HG03159 (cell line): ENCODE measurements at regions not wholly inside any gene's neighbourhood (a gene's known extent, or its start where the extent isn't known, plus 50 kb on each side); places are given as distances from the start of the nearest gene placed in this dataset.
"Not testable (repeated sequence)": the region's sequence is repeated elsewhere in the genome, so short reads cannot be mapped to it uniquely, and the experiment has no call there.

Experiments used
- ATAC-seq: cut with Tn5 transposase; IDR thresholded peaks from one replicate; pipeline ENCODE4 v1.9.1; 2021; ENCODE audit warnings: mild to moderate bottlenecking, moderate library complexity; ENCODE audit not compliant: unreplicated experiment

GRCh38 chr13:82467626-82468025, 1414.6 kb downstream of the SLITRK1 start:
- no peak for ATAC-seq

DNA sequence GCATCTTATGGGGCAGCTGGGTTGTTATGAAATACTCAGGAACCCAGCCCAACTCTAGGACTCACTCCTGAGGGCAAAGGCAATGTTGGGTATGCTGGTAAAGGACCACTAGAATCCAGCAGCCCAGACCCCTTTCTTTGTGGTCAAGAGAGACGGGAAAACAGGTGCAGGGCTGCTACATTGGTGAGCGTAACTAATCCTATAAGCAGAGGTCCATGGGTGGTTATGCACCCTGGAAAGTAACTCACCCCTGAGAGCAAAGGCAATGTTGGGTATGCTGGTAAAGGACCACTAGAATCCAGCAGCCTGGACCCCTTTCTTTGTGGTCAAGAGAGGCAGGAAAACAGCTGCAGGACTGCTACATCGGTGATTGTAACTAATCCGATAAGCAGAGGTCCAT, 1422.7 kb downstream of the SLITRK1 start:
- ATAC-seq = not testable (repeated sequence)

GRCh38 chr13:82458169-82458568, 1424.1 kb downstream of the SLITRK1 start:
- no peak for ATAC-seq

GRCh38 chr13:82457548-82457947, 1424.7 kb downstream of the SLITRK1 start:
- not testable (repeated sequence) for ATAC-seq

GRCh38 chr13:82447416-82448077, 1434.7 kb downstream of the SLITRK1 start:
- ATAC-seq = no peak

- ATAC-seq = no peak
Observed at GRCh38 chr13:82439159-82439904, 1442.9 kb downstream of the SLITRK1 start.

GRCh38 chr13:82438320-82438719, 1444.0 kb downstream of the SLITRK1 start:
- no peak for ATAC-seq

DNA sequence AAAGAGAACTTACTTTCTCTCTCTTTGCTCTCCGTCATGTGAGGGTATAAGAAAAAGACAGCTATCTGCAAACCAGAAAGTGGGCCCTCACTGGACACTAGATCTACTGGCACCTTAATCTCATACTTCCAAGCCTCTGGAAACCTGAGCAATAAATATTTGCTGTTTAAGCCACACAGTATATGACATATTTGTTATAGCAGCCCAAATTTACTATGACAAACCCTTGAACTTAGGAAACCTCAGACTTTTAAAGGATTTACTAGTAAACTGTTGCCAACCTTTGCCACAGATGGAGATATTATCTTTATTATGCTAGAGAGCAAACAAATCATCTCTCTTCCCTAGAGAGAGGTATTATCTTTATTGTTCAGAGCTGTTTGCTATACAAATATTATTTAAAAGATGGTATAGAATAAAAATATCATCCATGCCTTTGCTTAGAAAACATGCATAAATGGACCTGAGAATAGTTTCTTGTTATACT, 1446.1 kb downstream of the SLITRK1 start:
- ATAC-seq = no peak

DNA sequence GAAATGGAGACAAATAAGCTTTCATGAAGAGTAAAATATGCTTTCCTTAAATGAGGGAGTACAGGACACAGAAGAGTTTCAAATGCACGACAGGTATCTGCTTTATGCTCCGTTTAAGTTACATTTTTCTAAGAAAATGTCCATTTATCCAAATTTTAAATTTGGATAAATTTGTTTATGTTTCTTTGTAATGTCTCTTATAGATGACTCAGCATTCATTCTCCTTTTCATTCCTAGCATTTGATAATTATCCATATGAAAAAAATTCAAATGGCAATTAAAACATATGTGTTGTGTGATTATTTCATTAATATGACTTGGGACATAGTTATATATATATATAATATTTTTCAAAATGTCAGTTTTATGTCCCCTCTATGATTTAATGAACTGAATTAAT, 1449.3 kb downstream of the SLITRK1 start:
- ATAC-seq = no peak

DNA sequence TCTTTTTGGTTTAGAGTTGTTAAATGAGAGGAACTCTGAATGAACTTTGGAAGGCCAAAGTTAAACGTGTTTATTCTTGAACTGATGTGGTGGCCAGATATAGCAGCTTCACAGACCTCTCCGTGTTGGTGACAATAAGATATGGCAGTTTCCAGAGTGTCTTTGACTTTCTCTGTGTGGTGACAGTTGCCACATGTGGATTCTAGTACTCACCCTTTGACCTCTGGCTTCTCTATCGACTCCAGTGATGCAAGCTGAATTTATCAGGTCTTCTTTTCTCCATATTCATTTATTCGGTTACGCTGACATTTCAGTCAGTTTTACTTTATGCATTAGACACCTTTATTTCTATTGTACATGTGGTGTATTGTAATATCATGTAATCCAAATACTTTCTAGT, 1469.5 kb downstream of the SLITRK1 start:
- no peak for ATAC-seq

GRCh38 chr13:82407321-82407720, 1475.0 kb downstream of the SLITRK1 start:
- no peak for ATAC-seq

GRCh38 chr13:82374719-82375118, 1507.6 kb downstream of the SLITRK1 start:
- no peak for ATAC-seq

DNA sequence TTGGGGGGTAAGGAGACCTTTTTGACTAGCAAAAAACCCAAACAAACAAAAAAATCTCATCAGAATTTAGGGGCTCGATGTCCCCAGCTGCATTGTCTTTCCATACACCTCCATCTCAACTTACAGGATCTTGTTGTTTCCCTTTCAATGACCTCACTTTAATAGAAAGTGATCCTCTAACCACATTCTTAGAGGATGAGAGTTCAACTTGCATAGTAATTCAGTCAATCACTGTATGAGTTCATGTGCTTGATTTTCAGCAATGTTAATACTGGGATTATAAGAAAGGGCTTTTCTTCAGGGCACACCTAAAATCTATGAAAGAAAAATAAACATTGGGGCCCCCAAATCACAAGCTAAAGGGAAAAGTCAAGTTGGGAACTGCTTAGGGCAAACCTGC, 1512.0 kb downstream of the SLITRK1 start:
- no peak for ATAC-seq

DNA sequence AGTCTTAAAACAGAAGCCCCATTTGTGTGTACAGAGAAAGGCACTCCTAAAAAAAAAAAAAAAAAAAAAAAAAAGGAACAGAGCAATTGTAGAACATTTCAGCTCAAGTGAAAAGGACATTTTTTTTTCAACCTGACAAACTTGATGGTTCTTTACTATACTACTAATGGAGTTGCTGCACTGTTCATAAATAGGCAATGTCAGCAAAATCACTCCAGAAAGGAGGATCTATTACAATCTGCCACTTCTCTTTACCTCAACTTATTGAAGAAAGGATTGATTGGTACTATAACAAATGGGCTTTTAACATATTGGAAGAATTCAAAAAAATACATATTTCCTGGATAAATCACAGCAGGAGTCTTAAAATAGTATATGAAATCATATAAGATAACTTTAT, 1517.7 kb downstream of the SLITRK1 start:
- ATAC-seq = no peak

DNA sequence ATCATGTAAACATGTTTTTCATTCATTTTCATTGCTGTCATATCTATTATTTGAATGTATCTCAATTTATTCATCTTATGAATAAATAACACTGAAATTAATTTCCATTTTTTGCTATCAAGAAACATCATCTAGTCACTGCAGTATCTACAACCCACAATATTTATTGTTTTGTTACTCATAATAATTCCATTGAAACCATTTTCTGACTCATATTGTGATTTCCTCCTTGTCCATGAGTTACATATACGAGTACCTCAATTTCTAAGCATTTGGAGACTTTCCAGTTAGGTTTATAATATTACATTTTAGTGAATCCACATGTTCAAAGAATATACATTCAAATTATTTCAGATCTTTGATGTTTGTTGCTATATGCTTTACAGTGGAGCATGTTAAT, 1524.0 kb downstream of the SLITRK1 start:
- ATAC-seq = no peak

GRCh38 chr13:82356667-82357410, 1525.4 kb downstream of the SLITRK1 start:
- no peak for ATAC-seq

GRCh38 chr13:82344867-82345266, 1537.4 kb downstream of the SLITRK1 start:
- no peak for ATAC-seq

GRCh38 chr13:82341116-82341515, 1541.2 kb downstream of the SLITRK1 start:
- ATAC-seq = no peak

- no peak for ATAC-seq
Observed at GRCh38 chr13:82330499-82330898, 1551.8 kb downstream of the SLITRK1 start.

- no peak for ATAC-seq
Observed at GRCh38 chr13:82323101-82323500, 1559.2 kb downstream of the SLITRK1 start.

GRCh38 chr13:82305588-82305987, 1576.7 kb downstream of the SLITRK1 start:
- no peak for ATAC-seq

DNA sequence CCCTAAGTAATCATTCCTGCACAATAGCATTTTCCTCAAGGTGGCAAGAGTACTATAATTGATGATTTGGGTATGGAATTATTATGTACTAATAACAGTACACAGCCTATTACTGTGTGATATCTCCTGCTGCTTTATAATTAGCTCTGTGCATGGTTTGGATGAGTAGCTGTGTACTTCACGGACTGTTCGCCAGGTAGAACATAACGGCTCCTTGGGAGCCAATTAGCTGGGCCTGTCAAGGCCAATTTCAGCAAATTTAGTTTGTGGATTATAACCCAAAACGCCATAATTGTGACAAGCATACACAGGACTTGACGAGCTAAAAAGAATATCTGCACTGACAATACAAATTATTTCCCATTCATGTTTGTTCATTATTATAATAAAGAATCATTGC, 1584.2 kb downstream of the SLITRK1 start:
- no peak for ATAC-seq
